Adrenal gland (tissue), 9 donors: ENCODE measurements at regions not wholly inside any gene's neighbourhood (a gene's known extent, or its start where the extent isn't known, plus 50 kb on each side); places are given as distances from the start of the nearest gene placed in this dataset.

Experiments used
- DNase-seq, 7 donors: peaks; one replicate each; pipeline ENCODE4 v3.0.0-alpha.2; 2019 to 2020
- H3K27ac ChIP-seq, 5 donors: fragments of 200-600 bp; sonication (generic) in 4 of 5; 1 replicate in 3 of 5; 2 replicates in 2 of 5; pipeline versions ENCODE4 v1.5.1 to v1.8.0; 2016 to 2020; ENCODE audit warnings: mild to moderate bottlenecking in 1 of 5
- H3K27me3 ChIP-seq: fragments of 200-600 bp; 2 replicates; pipeline ENCODE4 v1.8.0; 2021
- H3K36me3 ChIP-seq, 2 donors: fragments of 200-600 bp; replicated peaks in 1 of 2; 1 replicate in 1 of 2; 2 replicates in 1 of 2; pipeline versions ENCODE4 v1.5.1 to v1.8.0; 2018 to 2022
- H3K4me1 ChIP-seq, 2 donors: fragments of 200-600 bp; replicated peaks in 1 of 2; 1 replicate in 1 of 2; 2 replicates in 1 of 2; pipeline versions ENCODE4 v1.5.1 to v1.8.0; 2018 to 2021
- H3K4me3 ChIP-seq, 4 donors: fragments of 200-600 bp; sonication (generic) in 3 of 4; one replicate each; pipeline ENCODE4 v1.5.1; 2016 to 2018
- H3K9me3 ChIP-seq, 3 donors: fragments of 200-600 bp; sonication (generic) in 1 of 3; replicated peaks in 1 of 3; 1 replicate in 2 of 3; 2 replicates in 1 of 3; pipeline versions ENCODE4 v1.5.1 to v1.8.0; 2016 to 2021
- CTCF ChIP-seq, 6 experiments: fragments of 450-650 bp in 4 of 6; fragments of 200-600 bp in 2 of 6; sonication (generic) in 1 of 6; IDR thresholded peaks; 1 replicate in 5 of 6; 2 replicates in 1 of 6; pipeline versions ENCODE4 v1.5.1 to v1.8.0; 2016 to 2021; ENCODE audit warnings: antibody characterized with exemption in 6 of 6, mild to moderate bottlenecking in 2 of 6, moderate library complexity in 1 of 6
- POLR2A ChIP-seq, 2 donors: fragments of 450-650 bp; IDR thresholded peaks; one replicate each; pipeline ENCODE4 v1.6.1; 2017; ENCODE audit warnings: antibody characterized with exemption in 2 of 2, mild to moderate bottlenecking in 2 of 2, moderate library complexity in 1 of 2
- WGBS, 4 donors: extraction: QIAGEN DNeasy Blood & Tissue Kit in 2 of 4; methylation state at CpG; one replicate each; pipeline versions ENCODE4 v1.1.5 to v1.1.7; 2013 to 2017; 5-methylcytosine and 5-hydroxymethylcytosine counted together
- intact Hi-C, 2 donors: fragments of 100-400 bp; cut with DNase I; formaldehyde crosslinking; loops; one replicate each; pipeline versions ENCODE4 v1.14.1 to v1.15.0; 2022 to 2023
- donor health status: healthy with polysubstance abuse.
- donor health status: Bipolar disorder and iron deficiency.
- donor health status: DM: yes; HTN: yes; CAD: no.
- donor health status: DM: no; HTN: no; CAD: no.
- donor health status: DM: no; HTN: no; CAD: no.

- Histone ChIP-seq H3K9me3 (no peaks in the 10 kb centered on the region), H3K4me3 (no peak overlapping the region), H3K27me3 (no peaks in the 10 kb centered on the region), H3K4me1 (no peaks in the 10 kb centered on the region), H3K36me3 (no peaks in the 10 kb centered on the region), H3K27ac (no peak overlapping the region)
- intact Hi-C loops: loop anchor here in 1 of 2 donors (5.0 kb wide), 1 partner anchor 236 kb away; no protein-coding TSS in a partner anchor
- DNase-seq: no peak
- 32 to 47% (median 36%) methylated on average over 2 of the region's 2 CpGs for WGBS, 4 donors
- no peak for TF ChIP-seq POLR2A (IDR thresholded peaks at IDR 0.05)
- TF ChIP-seq CTCF (IDR thresholded peaks at IDR 0.05): no peak
Measured at GRCh38 chr4:169811476-169811875, 53.7 kb upstream of the HPF1 start.

GRCh38 chr4:169810325-169811323 lies 52.9 kb upstream of the HPF1 start:
- peak; percentile 72 to 89 (median 81) for TF ChIP-seq CTCF (IDR thresholded peaks at IDR 0.05)
- no peak for TF ChIP-seq POLR2A (IDR thresholded peaks at IDR 0.05)
- WGBS, 4 donors: 27 to 32% (median 29%) methylated on average over 6 of the region's 6 CpGs
- DNase-seq: peak in 6 of 7 donors; percentile 33 to 64 (median 46)

GRCh38 chr4:169807934-169808509 lies 50.3 kb upstream of the HPF1 start:
- H3K36me3 ChIP-seq: no peaks in the 10 kb centered on the region
- H3K27me3 ChIP-seq: no peaks in the 10 kb centered on the region
- no peaks in the 10 kb centered on the region for H3K9me3 ChIP-seq
- WGBS, 4 donors: 53 to 55% (median 54%) methylated on average over 5 of the region's 5 CpGs
- TF ChIP-seq POLR2A (IDR thresholded peaks at IDR 0.05) (no peak), CTCF (IDR thresholded peaks at IDR 0.05) (no peak)
- no peak overlapping the region for H3K4me3 ChIP-seq
- H3K4me1 ChIP-seq: no peaks in the 10 kb centered on the region
- H3K27ac ChIP-seq: no peak overlapping the region
- intact Hi-C loops: loop anchor here in 1 of 2 donors (5.0 kb wide), 1 partner anchor 234 kb away; no protein-coding TSS in a partner anchor
- DNase-seq: no peak

More at GRCh38 chr4:169810325-169811323, 52.9 kb upstream of the HPF1 start:
- H3K27me3 ChIP-seq: no peaks in the 10 kb centered on the region
- H3K36me3 ChIP-seq: no peaks in the 10 kb centered on the region
- no peak overlapping the region for H3K4me3 ChIP-seq
- no peak overlapping the region for H3K27ac ChIP-seq
- intact Hi-C loops: loop anchor here in 1 of 2 donors (5.0 kb wide), 1 partner anchor 237 kb away; no protein-coding TSS in a partner anchor
- H3K9me3 ChIP-seq: no peaks in the 10 kb centered on the region
- H3K4me1 ChIP-seq: no peaks in the 10 kb centered on the region
